ENCODE measurements at regions not wholly inside any gene's neighbourhood (a gene's known extent, or its start where the extent isn't known, plus 50 kb on each side); places are given as distances from the start of the nearest gene placed in this dataset.

DNA sequence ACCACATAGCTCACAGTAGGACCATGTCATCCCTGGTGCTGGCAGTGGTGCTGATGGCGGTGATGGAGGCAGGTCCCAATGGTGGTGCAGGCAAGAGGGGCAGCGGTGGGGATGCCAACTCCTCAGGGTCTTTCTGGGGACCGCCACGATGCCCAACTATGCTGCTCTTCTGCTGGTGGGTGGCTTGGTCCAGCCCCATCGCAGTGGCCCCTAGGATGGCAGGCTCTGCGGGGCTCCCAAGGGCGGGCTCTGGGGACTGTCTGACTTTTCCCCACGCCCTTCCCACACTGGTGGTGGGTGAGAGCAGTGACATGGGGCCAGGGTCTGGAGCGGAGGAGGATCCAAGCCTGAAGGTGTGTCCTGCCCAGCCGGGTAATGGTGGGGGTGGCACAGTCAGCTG is 288.9 kb upstream of the RIOK2 start:
- TF ChIP-seq, protein P1, sequence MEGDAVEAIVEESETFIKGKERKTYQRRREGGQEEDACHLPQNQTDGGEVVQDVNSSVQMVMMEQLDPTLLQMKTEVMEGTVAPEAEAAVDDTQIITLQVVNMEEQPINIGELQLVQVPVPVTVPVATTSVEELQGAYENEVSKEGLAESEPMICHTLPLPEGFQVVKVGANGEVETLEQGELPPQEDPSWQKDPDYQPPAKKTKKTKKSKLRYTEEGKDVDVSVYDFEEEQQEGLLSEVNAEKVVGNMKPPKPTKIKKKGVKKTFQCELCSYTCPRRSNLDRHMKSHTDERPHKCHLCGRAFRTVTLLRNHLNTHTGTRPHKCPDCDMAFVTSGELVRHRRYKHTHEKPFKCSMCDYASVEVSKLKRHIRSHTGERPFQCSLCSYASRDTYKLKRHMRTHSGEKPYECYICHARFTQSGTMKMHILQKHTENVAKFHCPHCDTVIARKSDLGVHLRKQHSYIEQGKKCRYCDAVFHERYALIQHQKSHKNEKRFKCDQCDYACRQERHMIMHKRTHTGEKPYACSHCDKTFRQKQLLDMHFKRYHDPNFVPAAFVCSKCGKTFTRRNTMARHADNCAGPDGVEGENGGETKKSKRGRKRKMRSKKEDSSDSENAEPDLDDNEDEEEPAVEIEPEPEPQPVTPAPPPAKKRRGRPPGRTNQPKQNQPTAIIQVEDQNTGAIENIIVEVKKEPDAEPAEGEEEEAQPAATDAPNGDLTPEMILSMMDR (IDR thresholded peaks at IDR 0.05; ENCODE audit: low read depth, low read length, missing control alignments), result no peak
- DNase-seq (ENCODE audit: low read depth), result no peak

DNA sequence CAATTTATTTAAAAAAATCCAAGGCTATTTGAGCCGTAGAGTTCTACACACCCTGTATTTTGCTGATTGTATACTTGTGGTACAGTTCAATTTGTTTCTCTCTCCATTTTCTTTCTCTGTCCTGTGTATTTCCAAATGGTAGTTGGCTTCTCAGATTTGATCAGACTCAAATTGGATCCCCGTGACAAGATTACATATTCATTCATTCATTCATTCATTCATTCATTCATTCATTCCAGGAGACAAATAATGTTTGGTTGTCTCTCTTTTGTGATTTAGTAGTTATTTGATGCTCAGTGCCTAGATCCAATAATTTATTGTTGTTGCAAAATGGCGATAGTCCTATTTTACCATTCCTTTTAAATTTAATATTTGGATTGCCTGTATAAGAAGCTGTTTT is 292.8 kb upstream of the RIOK2 start:
- TF ChIP-seq, protein P1 (IDR thresholded peaks at IDR 0.05; ENCODE audit: low read depth, low read length, missing control alignments), result no peak
- H3K4me3 ChIP-seq (ENCODE audit: low read depth, low read length), result no peak overlapping the region
- no peak for DNase-seq (ENCODE audit: low read depth)

More for the DNA sequence above, 288.9 kb upstream of the RIOK2 start:
- no peak overlapping the region for H3K4me3 ChIP-seq (ENCODE audit: low read depth, low read length)

DNA sequence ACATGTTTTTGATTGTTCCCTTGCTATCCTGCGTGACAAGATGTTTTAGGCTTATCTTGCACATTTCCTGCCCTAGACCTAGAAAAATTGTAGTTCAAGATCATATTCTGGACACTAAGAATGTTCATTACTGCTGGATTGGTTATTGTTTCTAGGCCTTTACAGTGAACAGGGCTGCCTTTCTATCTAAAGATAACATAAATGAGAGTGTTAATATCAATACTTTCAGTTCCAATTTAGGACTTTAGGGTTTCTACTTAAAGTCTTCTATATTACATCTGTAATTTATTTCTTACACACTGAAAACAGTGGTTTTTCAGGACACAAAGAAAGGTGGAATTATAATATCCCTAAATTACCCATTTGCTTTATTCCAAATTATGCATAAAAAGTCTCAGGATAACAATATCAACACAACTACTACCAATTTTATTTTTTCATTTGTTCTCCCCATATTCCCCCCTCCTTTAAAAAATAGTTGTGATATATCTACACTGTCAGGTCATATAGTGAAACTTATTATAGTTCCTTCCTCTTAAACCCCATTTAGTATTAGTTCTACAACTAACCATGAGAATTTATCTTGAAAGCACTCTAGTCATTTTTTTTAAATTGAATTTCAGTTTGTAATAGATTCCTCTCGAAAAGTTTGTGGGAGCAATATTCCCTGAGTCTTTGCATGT is 293.9 kb upstream of the RIOK2 start:
- H3K4me3 ChIP-seq (ENCODE audit: low read depth, low read length), result no peak overlapping the region

DNA sequence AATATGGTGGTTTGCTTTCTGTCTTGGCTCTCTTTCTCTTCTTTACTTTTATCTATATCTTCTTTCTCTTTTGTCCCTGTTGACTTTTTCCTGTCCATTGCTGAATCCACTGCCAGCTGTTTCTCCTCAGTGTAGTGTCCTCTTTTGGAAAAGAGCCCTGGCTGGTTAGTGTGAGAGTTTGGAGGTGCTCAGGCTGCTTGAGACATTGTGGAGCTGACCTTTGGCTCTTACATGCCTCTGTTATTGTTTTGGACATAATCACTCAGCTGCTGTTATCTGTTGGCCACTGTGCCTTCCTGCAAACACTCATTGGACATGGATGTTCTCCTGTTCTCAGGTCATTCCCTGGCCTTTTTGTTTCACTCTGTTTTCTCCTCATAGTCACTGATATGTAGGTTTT is 295.4 kb upstream of the RIOK2 start:
- no peak for DNase-seq (ENCODE audit: low read depth)
- H3K4me3 ChIP-seq (ENCODE audit: low read depth, low read length), result no peak overlapping the region
- TF ChIP-seq, protein P1 (IDR thresholded peaks at IDR 0.05; ENCODE audit: low read depth, low read length, missing control alignments), result no peak

More for the DNA sequence above, 293.9 kb upstream of the RIOK2 start:
- no peak for DNase-seq (ENCODE audit: low read depth)
- TF ChIP-seq, protein P1 (IDR thresholded peaks at IDR 0.05; ENCODE audit: low read depth, low read length, missing control alignments), result no peak

DNA sequence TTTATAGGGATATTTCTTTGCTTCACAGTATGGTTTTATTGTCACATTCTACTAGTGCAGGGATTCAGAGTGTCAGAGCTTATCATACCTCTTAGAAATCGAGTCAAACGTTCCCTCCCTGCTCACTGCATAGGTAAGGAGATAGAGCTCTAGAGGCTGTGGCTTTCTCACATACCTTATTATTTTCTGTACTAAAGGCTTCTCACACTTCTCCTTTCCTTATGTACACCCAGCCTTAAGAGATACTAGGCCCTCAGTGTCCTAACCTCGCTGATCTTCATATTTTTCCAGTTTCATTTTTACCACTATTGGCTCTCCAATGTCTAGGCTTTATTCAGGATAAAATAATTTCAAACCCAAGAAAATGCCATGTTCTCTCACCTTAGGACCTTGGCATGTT is 297.3 kb upstream of the RIOK2 start:
- H3K4me3 ChIP-seq (ENCODE audit: low read depth, low read length), result no peak overlapping the region
- DNase-seq (ENCODE audit: low read depth), result no peak
- TF ChIP-seq, protein P1 (IDR thresholded peaks at IDR 0.05; ENCODE audit: low read depth, low read length, missing control alignments), result no peak

DNA sequence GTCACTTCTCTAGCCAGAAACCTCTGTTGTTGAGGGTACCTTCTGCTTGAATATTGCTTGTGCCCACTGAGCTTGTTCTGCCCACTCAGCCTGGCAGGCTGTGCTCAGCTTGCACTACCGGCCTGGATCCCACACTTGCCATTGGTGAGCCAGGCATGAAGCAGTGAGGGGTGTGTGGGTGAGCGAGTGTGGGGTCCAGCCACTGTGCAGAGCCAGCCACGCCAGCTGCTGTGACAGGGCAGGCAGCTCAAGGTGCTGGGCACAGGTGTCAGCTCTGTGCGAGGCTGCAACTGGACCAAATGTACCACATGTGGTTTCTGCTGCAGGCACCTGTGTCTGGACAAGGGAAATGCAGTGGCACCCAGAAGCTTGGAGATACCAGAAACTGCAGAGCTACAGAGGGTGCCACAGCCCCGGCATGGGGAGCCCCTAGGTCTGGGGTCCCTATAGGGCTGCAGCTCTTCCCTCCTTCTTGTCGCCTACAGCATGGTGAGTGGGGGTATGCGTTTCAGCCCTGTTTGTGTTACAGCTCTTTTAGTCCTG is 305.1 kb upstream of the RIOK2 start:
- TF ChIP-seq, protein P1 (IDR thresholded peaks at IDR 0.05; ENCODE audit: low read depth, low read length, missing control alignments), result no peak
- no peak overlapping the region for H3K4me3 ChIP-seq (ENCODE audit: low read depth, low read length)
- DNase-seq (ENCODE audit: low read depth), result no peak

Data from GM12864 (cell line).